Stimulated activated naive CD8-positive, alpha-beta T cell treated with anti-CD3 and anti-CD28 coated beads, Interleukin-15, Interleukin-2, amounts not matched to agents 100 ng/mL and 50 ng/mL, for 24 hours (primary cell): ENCODE measurements at regions not wholly inside any gene's neighbourhood (a gene's known extent, or its start where the extent isn't known, plus 50 kb on each side); places are given as distances from the start of the nearest gene placed in this dataset.

ENCODE experiments used
- H3K27ac Mint-ChIP-seq: one replicate; pipeline ENCODE4 v1.8.0; 2021; ENCODE audit warnings: mild to moderate bottlenecking, mixed read lengths
- H3K27me3 Mint-ChIP-seq: one replicate; pipeline ENCODE4 v1.8.0; 2021; ENCODE audit warnings: mixed read lengths
- H3K36me3 Mint-ChIP-seq: one replicate; pipeline ENCODE4 v1.8.0; 2021; ENCODE audit warnings: low read depth, mixed read lengths
- H3K4me1 Mint-ChIP-seq: one replicate; pipeline ENCODE4 v1.8.0; 2021; ENCODE audit warnings: low read depth, mixed read lengths
- H3K4me3 Mint-ChIP-seq: one replicate; pipeline ENCODE4 v1.8.0; 2021; ENCODE audit warnings: mild to moderate bottlenecking, mixed read lengths
- H3K9me3 Mint-ChIP-seq: one replicate; pipeline ENCODE4 v1.8.0; 2021; ENCODE audit warnings: mixed read lengths

GRCh38 chr7:26007510-26007909 is 144.5 kb upstream of the NFE2L3 start:
- Mint-ChIP-seq H3K4me3 (no peak overlapping the region), H3K4me1 (no peaks in the 10 kb centered on the region), H3K36me3 (no peaks in the 10 kb centered on the region), H3K27ac (no peak overlapping the region), H3K27me3 (peaks cover 19% of the 10 kb centered on the region), H3K9me3 (no peaks in the 10 kb centered on the region)

DNA sequence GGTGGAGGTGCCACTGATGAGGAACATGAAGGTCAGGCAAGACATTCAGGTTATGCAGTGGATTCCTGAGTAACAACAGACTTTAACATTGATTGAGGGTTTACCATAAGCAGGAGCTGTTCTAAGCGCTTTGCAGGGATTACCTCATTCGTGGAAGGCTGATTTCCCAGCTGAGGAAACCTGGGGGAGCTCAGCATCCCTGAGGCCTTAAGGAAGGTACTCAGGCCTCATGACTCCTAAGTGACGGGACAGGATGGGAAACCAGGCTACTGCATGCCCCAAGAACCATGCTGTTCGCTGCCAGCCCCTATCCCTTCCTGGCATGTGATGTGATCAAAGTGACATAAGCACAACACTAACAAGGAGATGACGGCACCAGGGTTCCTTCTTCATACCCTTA is 143.6 kb upstream of the NFE2L3 start:
- H3K36me3 Mint-ChIP-seq, result no peaks in the 10 kb centered on the region
- H3K9me3 Mint-ChIP-seq, result no peaks in the 10 kb centered on the region
- no peaks in the 10 kb centered on the region for H3K4me1 Mint-ChIP-seq
- peaks cover 14% of the 10 kb centered on the region for H3K27me3 Mint-ChIP-seq
- H3K4me3 Mint-ChIP-seq, result no peak overlapping the region
- no peak overlapping the region for H3K27ac Mint-ChIP-seq

- Mint-ChIP-seq H3K4me3 (no peak overlapping the region), H3K27me3 (peaks cover 14% of the 10 kb centered on the region), H3K27ac (no peak overlapping the region), H3K9me3 (no peaks in the 10 kb centered on the region), H3K4me1 (no peaks in the 10 kb centered on the region), H3K36me3 (no peaks in the 10 kb centered on the region)
These were observed 140.8 kb upstream of the NFE2L3 start for GRCh38 chr7:26011039-26011696.

- H3K36me3 Mint-ChIP-seq, result no peaks in the 10 kb centered on the region
- H3K9me3 Mint-ChIP-seq, result no peaks in the 10 kb centered on the region
- H3K27ac Mint-ChIP-seq, result no peak overlapping the region
- H3K4me3 Mint-ChIP-seq, result no peak overlapping the region
- H3K4me1 Mint-ChIP-seq, result no peaks in the 10 kb centered on the region
- H3K27me3 Mint-ChIP-seq, result peaks cover 25% of the 10 kb centered on the region
These were observed 138.4 kb upstream of the NFE2L3 start for GRCh38 chr7:26013551-26014083.

- Mint-ChIP-seq H3K4me1 (no peaks in the 10 kb centered on the region), H3K27ac (no peak overlapping the region), H3K9me3 (no peaks in the 10 kb centered on the region), H3K36me3 (no peaks in the 10 kb centered on the region), H3K4me3 (no peak overlapping the region), H3K27me3 (peaks cover 12% of the 10 kb centered on the region)
These were observed 129.0 kb upstream of the NFE2L3 start for GRCh38 chr7:26022982-26023381.

DNA sequence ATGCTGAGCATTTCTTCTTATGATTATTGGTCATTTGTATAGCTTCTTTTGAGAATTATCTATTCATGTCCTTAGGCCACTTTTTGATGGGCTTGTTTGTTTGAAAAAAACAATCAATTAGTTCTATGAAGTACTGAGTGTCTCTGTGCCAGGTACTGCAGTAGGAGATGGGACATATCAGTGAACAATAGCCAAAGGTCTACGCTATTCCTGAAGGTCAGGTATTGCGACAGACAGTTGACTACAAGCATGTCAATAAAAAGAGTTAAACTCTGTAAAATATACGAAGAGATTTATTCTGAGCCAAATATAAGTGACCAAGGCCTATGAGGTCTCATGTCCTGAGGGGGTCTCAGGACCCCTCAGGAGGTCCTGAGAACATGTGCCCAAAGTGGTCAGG is 122.1 kb upstream of the NFE2L3 start:
- H3K4me1 Mint-ChIP-seq, result no peaks in the 10 kb centered on the region
- H3K36me3 Mint-ChIP-seq, result no peaks in the 10 kb centered on the region
- no peak overlapping the region for H3K4me3 Mint-ChIP-seq
- H3K9me3 Mint-ChIP-seq, result no peaks in the 10 kb centered on the region
- H3K27ac Mint-ChIP-seq, result no peak overlapping the region
- peaks cover 17% of the 10 kb centered on the region for H3K27me3 Mint-ChIP-seq

- no peaks in the 10 kb centered on the region for H3K36me3 Mint-ChIP-seq
- peaks cover 4% of the 10 kb centered on the region for H3K4me1 Mint-ChIP-seq
- H3K9me3 Mint-ChIP-seq, result no peaks in the 10 kb centered on the region
- peaks cover 41% of the 10 kb centered on the region for H3K27me3 Mint-ChIP-seq
- H3K4me3 Mint-ChIP-seq, result no peak overlapping the region
- no peak overlapping the region for H3K27ac Mint-ChIP-seq
These were observed 117.6 kb upstream of the NFE2L3 start for GRCh38 chr7:26034391-26034790.

DNA sequence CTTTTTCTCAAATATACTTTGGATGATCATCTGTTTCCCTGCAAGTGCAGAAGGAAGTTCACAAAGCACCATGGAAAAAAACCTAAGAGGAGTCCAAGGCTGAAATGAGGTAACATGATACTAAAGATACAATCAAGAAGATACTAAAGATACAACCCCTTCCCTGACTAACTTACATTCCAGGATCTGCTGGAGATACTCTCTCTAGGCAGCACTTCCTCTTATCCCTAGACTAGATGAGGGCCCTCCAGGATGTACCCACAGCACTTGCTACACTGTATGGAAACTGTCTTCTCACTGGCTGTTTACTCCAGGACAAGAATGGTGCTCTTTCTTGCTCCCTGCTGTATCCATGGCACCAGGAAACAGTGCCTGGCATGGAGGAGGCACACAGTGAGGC is 116.4 kb upstream of the NFE2L3 start:
- H3K27me3 Mint-ChIP-seq, result peaks cover 50% of the 10 kb centered on the region
- H3K4me3 Mint-ChIP-seq, result no peak overlapping the region
- H3K36me3 Mint-ChIP-seq, result no peaks in the 10 kb centered on the region
- H3K4me1 Mint-ChIP-seq, result peaks cover 4% of the 10 kb centered on the region
- H3K9me3 Mint-ChIP-seq, result no peaks in the 10 kb centered on the region
- H3K27ac Mint-ChIP-seq, result no peak overlapping the region

GRCh38 chr7:26036092-26036491 is 115.9 kb upstream of the NFE2L3 start:
- Mint-ChIP-seq H3K36me3 (no peaks in the 10 kb centered on the region), H3K27me3 (peaks cover 45% of the 10 kb centered on the region), H3K4me1 (peaks cover 4% of the 10 kb centered on the region), H3K4me3 (no peak overlapping the region), H3K9me3 (no peaks in the 10 kb centered on the region), H3K27ac (no peak overlapping the region)

- Mint-ChIP-seq H3K9me3 (no peaks in the 10 kb centered on the region), H3K36me3 (no peaks in the 10 kb centered on the region), H3K27me3 (peaks cover 36% of the 10 kb centered on the region), H3K27ac (no peak overlapping the region), H3K4me3 (no peak overlapping the region), H3K4me1 (peaks cover 4% of the 10 kb centered on the region)
These were observed 113.6 kb upstream of the NFE2L3 start for GRCh38 chr7:26038201-26038990.

- H3K9me3 Mint-ChIP-seq, result no peaks in the 10 kb centered on the region
- H3K4me3 Mint-ChIP-seq, result no peak overlapping the region
- no peaks in the 10 kb centered on the region for H3K36me3 Mint-ChIP-seq
- no peak overlapping the region for H3K27ac Mint-ChIP-seq
- peaks cover 4% of the 10 kb centered on the region for H3K4me1 Mint-ChIP-seq
- H3K27me3 Mint-ChIP-seq, result peaks cover 45% of the 10 kb centered on the region
These were observed 111.9 kb upstream of the NFE2L3 start for GRCh38 chr7:26040085-26040484.

GRCh38 chr7:26042237-26042636 is 109.8 kb upstream of the NFE2L3 start:
- Mint-ChIP-seq H3K27me3 (peaks cover 41% of the 10 kb centered on the region), H3K4me3 (no peak overlapping the region), H3K4me1 (peaks cover 4% of the 10 kb centered on the region), H3K36me3 (no peaks in the 10 kb centered on the region), H3K9me3 (no peaks in the 10 kb centered on the region), H3K27ac (no peak overlapping the region)

DNA sequence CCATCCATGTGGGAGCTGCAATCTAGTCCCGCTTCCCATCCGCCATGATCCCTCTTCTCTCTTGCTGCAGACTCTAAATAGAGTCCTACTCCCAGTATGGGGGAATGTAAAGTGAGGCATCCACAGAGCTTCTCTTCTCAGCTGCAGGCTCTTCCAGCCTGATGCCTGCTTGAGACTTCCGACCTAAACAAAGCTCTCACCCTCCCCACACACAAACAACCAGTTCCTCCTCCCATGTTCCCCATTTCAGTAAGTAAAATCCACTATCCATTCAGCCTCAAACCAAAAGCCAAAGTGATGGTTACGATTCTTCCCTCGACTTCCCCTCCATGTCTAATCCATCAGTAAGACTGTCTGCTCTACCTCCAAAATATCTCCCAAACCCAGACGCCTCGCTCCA is 108.2 kb upstream of the NFE2L3 start:
- Mint-ChIP-seq H3K9me3 (no peaks in the 10 kb centered on the region), H3K36me3 (no peaks in the 10 kb centered on the region), H3K27ac (no peak overlapping the region), H3K4me3 (no peak overlapping the region), H3K27me3 (peaks cover 27% of the 10 kb centered on the region), H3K4me1 (no peaks in the 10 kb centered on the region)

DNA sequence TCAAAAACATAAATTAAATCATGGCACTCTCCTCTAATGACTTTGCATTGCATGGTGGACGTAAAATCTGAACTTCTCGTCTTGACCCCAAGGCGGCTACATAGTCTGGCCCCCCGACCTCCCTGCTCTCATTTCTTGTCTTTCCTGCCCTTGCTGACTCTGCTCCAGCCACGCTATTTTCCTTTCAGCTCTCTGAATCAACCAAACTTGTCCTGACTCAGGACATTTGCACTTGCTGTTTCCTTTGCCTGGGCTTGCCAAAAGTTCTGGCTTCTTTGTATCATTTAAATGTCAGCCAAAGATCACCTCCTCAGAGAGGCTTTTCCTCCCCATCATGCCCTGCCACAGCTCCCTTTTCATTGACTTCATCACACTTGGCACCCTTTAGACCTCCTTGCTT is 107.7 kb upstream of the NFE2L3 start:
- H3K9me3 Mint-ChIP-seq, result no peaks in the 10 kb centered on the region
- no peak overlapping the region for H3K4me3 Mint-ChIP-seq
- H3K36me3 Mint-ChIP-seq, result no peaks in the 10 kb centered on the region
- no peak overlapping the region for H3K27ac Mint-ChIP-seq
- H3K27me3 Mint-ChIP-seq, result peaks cover 27% of the 10 kb centered on the region
- H3K4me1 Mint-ChIP-seq, result no peaks in the 10 kb centered on the region

DNA sequence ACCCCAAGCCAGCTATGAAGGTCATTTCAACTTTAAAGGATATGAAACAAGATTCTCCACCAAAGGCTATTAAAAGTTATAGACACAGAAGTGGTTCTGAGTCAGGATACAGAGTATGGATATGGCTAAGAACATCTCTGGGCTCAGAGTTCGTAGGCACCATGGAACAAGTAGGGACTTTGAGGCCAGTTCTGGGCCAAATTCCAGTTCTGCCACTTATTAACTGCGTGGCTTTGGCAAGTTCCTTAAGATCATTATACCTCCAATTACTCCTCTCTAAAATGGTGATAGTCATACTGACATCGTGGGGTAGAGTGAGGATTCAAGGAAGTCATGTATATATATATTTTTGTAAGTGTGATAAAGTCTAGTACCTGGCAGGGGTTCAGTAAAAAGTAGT is 105.8 kb upstream of the NFE2L3 start:
- H3K4me3 Mint-ChIP-seq, result no peak overlapping the region
- H3K27me3 Mint-ChIP-seq, result peaks cover 31% of the 10 kb centered on the region
- peaks cover 5% of the 10 kb centered on the region for H3K9me3 Mint-ChIP-seq
- H3K36me3 Mint-ChIP-seq, result no peaks in the 10 kb centered on the region
- H3K27ac Mint-ChIP-seq, result no peak overlapping the region
- no peaks in the 10 kb centered on the region for H3K4me1 Mint-ChIP-seq
